Mammary epithelial cell (primary cell): ENCODE measurements at regions not wholly inside any gene's neighbourhood (a gene's known extent, or its start where the extent isn't known, plus 50 kb on each side); places are given as distances from the start of the nearest gene placed in this dataset.

Experiments used
- CTCF ChIP-seq, 2 donors: IDR thresholded peaks in 1 of 2; conservative IDR thresholded peaks in 1 of 2; 2 replicates each; pipeline ENCODE4 v1.5.1; 2011 to 2012; ENCODE audit warnings: inconsistent platforms in 2 of 2, low read length in 2 of 2, mild to moderate bottlenecking in 2 of 2, control low read depth in 1 of 2, low read depth in 1 of 2; ENCODE audit not compliant: insufficient read depth in 1 of 2; ENCODE audit errors: extremely low read depth in 1 of 2
- EZH2 ChIP-seq: IDR thresholded peaks from 2 replicates; pipeline ENCODE4 v1.6.1; 2012; ENCODE audit warnings: low read length, inconsistent platforms, borderline replicate concordance

GRCh38 chrX:46235778-46236177, 309.4 kb downstream of the ZNF674 start:
- TF ChIP-seq CTCF (conservative IDR thresholded peaks at IDR 0.05 in 1 of 2, IDR thresholded peaks at IDR 0.05 in 1 of 2; ENCODE audit: extremely low read depth in 1 of 2, insufficient read depth in 1 of 2, low read depth in 1 of 2, low read length in 2 of 2) (no peak), EZH2 (no peak)
